GM12878 (cell line): ENCODE measurements at regions not wholly inside any gene's neighbourhood (a gene's known extent, or its start where the extent isn't known, plus 50 kb on each side); places are given as distances from the start of the nearest gene placed in this dataset.

ENCODE experiments used
- CHD2 ChIP-seq: IDR thresholded peaks from 2 replicates; pipeline ENCODE4 v1.6.1; 2011; ENCODE audit warnings: low read depth, low read length, improper control_type of control experiment, borderline replicate concordance
- CTCF ChIP-seq, 3 experiments: IDR thresholded peaks in 2 of 3; conservative IDR thresholded peaks in 1 of 3; 2 replicates each; pipeline ENCODE4 v1.5.1; 2011; ENCODE audit warnings: low read depth in 3 of 3, low read length in 3 of 3, mild to moderate bottlenecking in 3 of 3, control low read depth in 2 of 3, moderate library complexity in 2 of 3, inconsistent platforms in 1 of 3, mixed read lengths in 1 of 3; ENCODE audit not compliant: control insufficient read depth in 2 of 3, insufficient read depth in 1 of 3; ENCODE audit errors: extremely low read depth in 1 of 3
- IKZF2 ChIP-seq, 2 experiments: fragments of 450-650 bp; IDR thresholded peaks; 2 replicates each; pipeline ENCODE4 v1.6.1; 2017; ENCODE audit warnings: mild to moderate bottlenecking in 2 of 2, moderate library complexity in 2 of 2
- JUND ChIP-seq: IDR thresholded peaks from 2 replicates; pipeline ENCODE4 v1.6.1; 2012; ENCODE audit warnings: low read depth, mild to moderate bottlenecking, low read length, improper control_type of control experiment, moderate library complexity
- PBX3 ChIP-seq: IDR thresholded peaks from 2 replicates; pipeline ENCODE4 v1.6.1; 2011; ENCODE audit warnings: mild to moderate bottlenecking, low read depth, low read length, moderate library complexity; ENCODE audit not compliant: insufficient replicate concordance
- SP1 ChIP-seq: IDR thresholded peaks from one replicate; pipeline ENCODE4 v1.6.1; 2011; ENCODE audit warnings: low read depth, low read length
- ZZZ3 ChIP-seq: IDR thresholded peaks from 2 replicates; pipeline ENCODE4 v1.6.1; 2011; ENCODE audit warnings: low read depth; ENCODE audit not compliant: control insufficient read depth, insufficient read length

- TF ChIP-seq SP1 (no peak), PBX3 (no peak), IKZF2 (IDR thresholded peaks at IDR 0.05) (no peak), ZZZ3 (no peak), CHD2 (no peak), JUND (no peak), CTCF (IDR thresholded peaks at IDR 0.05 in 2 of 3, conservative IDR thresholded peaks at IDR 0.05 in 1 of 3; ENCODE audit: control insufficient read depth in 2 of 3, extremely low read depth in 1 of 3, insufficient read depth in 1 of 3, low read depth in 3 of 3, low read length in 3 of 3) (no peak)
Measured at GRCh38 chrX:445727-446126, 59.0 kb upstream of the PPP2R3B start.
